Liver (tissue), 8 donors: ENCODE measurements at regions not wholly inside any gene's neighbourhood (a gene's known extent, or its start where the extent isn't known, plus 50 kb on each side); places are given as distances from the start of the nearest gene placed in this dataset.

ENCODE experiments used
- DNase-seq: peaks from one replicate; pipeline ENCODE4 v3.0.0-alpha.2; 2017; ENCODE audit warnings: low spot score
- H3K27ac ChIP-seq, 2 donors: one replicate each; pipeline ENCODE4 v1.7.0; 2013; ENCODE audit warnings: inconsistent platforms in 2 of 2, low read length in 2 of 2, control low read depth in 1 of 2, low read depth in 1 of 2, mild to moderate bottlenecking in 1 of 2
- H3K27me3 ChIP-seq, 4 donors: one replicate each; pipeline versions ENCODE4 v1.6.1 to v1.7.0; 2013; ENCODE audit warnings: low read length in 3 of 4, inconsistent platforms in 1 of 4, mild to moderate bottlenecking in 1 of 4, moderate library complexity in 1 of 4; ENCODE audit not compliant: control insufficient read depth in 4 of 4, insufficient read depth in 4 of 4
- H3K36me3 ChIP-seq, 4 donors: one replicate each; pipeline versions ENCODE4 v1.6.1 to v1.7.0; 2013; ENCODE audit warnings: low read length in 3 of 4, mild to moderate bottlenecking in 3 of 4, low read depth in 1 of 4, moderate library complexity in 1 of 4; ENCODE audit not compliant: control insufficient read depth in 4 of 4, insufficient read depth in 3 of 4
- H3K4me1 ChIP-seq, 4 donors: one replicate each; pipeline versions ENCODE4 v1.6.1 to v1.7.0; 2013; ENCODE audit warnings: low read length in 3 of 4, mild to moderate bottlenecking in 3 of 4, moderate library complexity in 1 of 4; ENCODE audit not compliant: control insufficient read depth in 4 of 4, insufficient read depth in 4 of 4
- H3K4me3 ChIP-seq, 3 donors: one replicate each; pipeline versions ENCODE4 v1.6.1 to v1.7.0; 2013; ENCODE audit warnings: low read length in 3 of 3, control low read depth in 1 of 3, low read depth in 1 of 3, mild to moderate bottlenecking in 1 of 3
- H3K9ac ChIP-seq, 2 donors: one replicate each; pipeline ENCODE4 v1.7.0; 2013; ENCODE audit warnings: low read length in 2 of 2, mild to moderate bottlenecking in 2 of 2, moderate library complexity in 2 of 2, control low read depth in 1 of 2, low read depth in 1 of 2
- H3K9me3 ChIP-seq, 4 donors: one replicate each; pipeline versions ENCODE4 v1.6.1 to v1.7.0; 2013; ENCODE audit warnings: low read length in 3 of 4; ENCODE audit not compliant: control insufficient read depth in 4 of 4
- ATF3 ChIP-seq: IDR thresholded peaks from 2 replicates; pipeline ENCODE4 v1.6.1; 2016; ENCODE audit warnings: antibody characterized with exemption
- CTCF ChIP-seq: fragments of 150-350 bp; IDR thresholded peaks from 2 replicates; pipeline ENCODE4 v1.5.1; 2017; ENCODE audit warnings: improper control_type of control experiment, low read depth, low read length; ENCODE audit not compliant: missing input control
- EGR1 ChIP-seq, 2 donors: IDR thresholded peaks; 2 replicates each; pipeline ENCODE4 v1.6.1; 2016 to 2018; ENCODE audit warnings: antibody characterized with exemption in 2 of 2, low read depth in 2 of 2
- FOXA1 ChIP-seq: IDR thresholded peaks from 2 replicates; pipeline ENCODE4 v1.6.1; 2016; ENCODE audit warnings: antibody characterized with exemption
- FOXA2 ChIP-seq: IDR thresholded peaks from 2 replicates; pipeline ENCODE4 v1.6.1; 2016; ENCODE audit warnings: antibody characterized with exemption
- GABPA ChIP-seq, 2 donors: IDR thresholded peaks in 1 of 2; conservative IDR thresholded peaks in 1 of 2; 2 replicates each; pipeline ENCODE4 v1.6.1; 2016; ENCODE audit warnings: antibody characterized with exemption in 2 of 2, mild to moderate bottlenecking in 1 of 2, moderate library complexity in 1 of 2
- HNF4A ChIP-seq, 2 donors: conservative IDR thresholded peaks; 2 replicates each; pipeline ENCODE4 v1.6.1; 2016; ENCODE audit warnings: antibody characterized with exemption in 2 of 2, mild to moderate bottlenecking in 2 of 2
- HNF4G ChIP-seq: IDR thresholded peaks from 2 replicates; pipeline ENCODE4 v1.6.1; 2016; ENCODE audit warnings: antibody characterized with exemption
- JUND ChIP-seq, 2 donors: IDR thresholded peaks; 2 replicates each; pipeline ENCODE4 v1.6.1; 2016; ENCODE audit warnings: antibody characterized with exemption in 2 of 2
- MAX ChIP-seq: IDR thresholded peaks from 2 replicates; pipeline ENCODE4 v1.6.1; 2016; ENCODE audit warnings: antibody characterized with exemption
- NR2F2 ChIP-seq: IDR thresholded peaks from 2 replicates; pipeline ENCODE4 v1.6.1; 2016; ENCODE audit warnings: antibody characterized with exemption
- RAD21 ChIP-seq, 2 donors: IDR thresholded peaks; 2 replicates each; pipeline ENCODE4 v1.6.1; 2016; ENCODE audit warnings: antibody characterized with exemption in 2 of 2, mild to moderate bottlenecking in 2 of 2
- REST ChIP-seq: IDR thresholded peaks from 2 replicates; pipeline ENCODE4 v1.6.1; 2016; ENCODE audit warnings: antibody characterized with exemption, mild to moderate bottlenecking
- RXRA ChIP-seq, 2 donors: IDR thresholded peaks; 2 replicates each; pipeline ENCODE4 v1.6.1; 2017 to 2018; ENCODE audit warnings: antibody characterized with exemption in 2 of 2, mild to moderate bottlenecking in 1 of 2
- SP1 ChIP-seq: IDR thresholded peaks from 2 replicates; pipeline ENCODE4 v1.6.1; 2018; ENCODE audit warnings: antibody characterized with exemption, mild to moderate bottlenecking
- TAF1 ChIP-seq: conservative IDR thresholded peaks from 2 replicates; pipeline ENCODE4 v1.6.1; 2016; ENCODE audit warnings: antibody characterized with exemption, mild to moderate bottlenecking
- YY1 ChIP-seq: IDR thresholded peaks from 2 replicates; pipeline ENCODE4 v1.6.1; 2016; ENCODE audit warnings: antibody characterized with exemption, mild to moderate bottlenecking
- ZBTB33 ChIP-seq: IDR thresholded peaks from 2 replicates; pipeline ENCODE4 v1.6.1; 2016; ENCODE audit warnings: antibody characterized with exemption
- WGBS: extraction: QIAGEN DNeasy Blood & Tissue Kit; methylation state at CpG from one replicate; pipeline ENCODE4 v1.1.7; 2013; 5-methylcytosine and 5-hydroxymethylcytosine counted together
- donor health status: healthy.
- donor health status: healthy.
- donor health status: healthy.
- donor health status: healthy.
- donor health status: healthy.

GRCh38 chr15:93986400-93986984, 244.9 kb upstream of the MCTP2 start:
- H3K27ac ChIP-seq: no peak overlapping the region
- peaks cover 0 to 5% (median 1%) of the 10 kb centered on the region in 4 donors for H3K27me3 ChIP-seq
- no peak for DNase-seq
- H3K9me3 ChIP-seq: no peaks in the 10 kb centered on the region
- H3K4me3 ChIP-seq: no peak overlapping the region
- 75% methylated on average over 3 of the region's 3 CpGs for WGBS
- TF ChIP-seq SP1 (no peak), REST (no peak), TAF1 (no peak), ATF3 (no peak), FOXA1 (no peak), HNF4A (conservative IDR thresholded peaks at IDR 0.05) (no peak), MAX (no peak), NR2F2 (no peak), GABPA (IDR thresholded peaks at IDR 0.05 in 1 of 2, conservative IDR thresholded peaks at IDR 0.05 in 1 of 2) (no peak), FOXA2 (no peak), JUND (IDR thresholded peaks at IDR 0.05) (no peak), HNF4G (no peak), ZBTB33 (no peak), RAD21 (IDR thresholded peaks at IDR 0.05) (no peak), RXRA (IDR thresholded peaks at IDR 0.05) (no peak), EGR1 (IDR thresholded peaks at IDR 0.05; ENCODE audit: low read depth in 2 of 2) (no peak), CTCF (no peak), YY1 (no peak)
- no peaks in the 10 kb centered on the region for H3K4me1 ChIP-seq
- no peaks in the 10 kb centered on the region for H3K36me3 ChIP-seq
- no peak overlapping the region for H3K9ac ChIP-seq
